LoVo (cell line): ENCODE measurements at regions not wholly inside any gene's neighbourhood (a gene's known extent, or its start where the extent isn't known, plus 50 kb on each side); places are given as distances from the start of the nearest gene placed in this dataset.
"Not testable (repeated sequence)": the region's sequence is repeated elsewhere in the genome, so short reads cannot be mapped to it uniquely, and the experiment has no call there.

Experiments
- DNase-seq: peaks from one replicate; pipeline ENCODE4 v3.0.0-alpha.2; 2016; ENCODE audit warnings: low spot score

DNA sequence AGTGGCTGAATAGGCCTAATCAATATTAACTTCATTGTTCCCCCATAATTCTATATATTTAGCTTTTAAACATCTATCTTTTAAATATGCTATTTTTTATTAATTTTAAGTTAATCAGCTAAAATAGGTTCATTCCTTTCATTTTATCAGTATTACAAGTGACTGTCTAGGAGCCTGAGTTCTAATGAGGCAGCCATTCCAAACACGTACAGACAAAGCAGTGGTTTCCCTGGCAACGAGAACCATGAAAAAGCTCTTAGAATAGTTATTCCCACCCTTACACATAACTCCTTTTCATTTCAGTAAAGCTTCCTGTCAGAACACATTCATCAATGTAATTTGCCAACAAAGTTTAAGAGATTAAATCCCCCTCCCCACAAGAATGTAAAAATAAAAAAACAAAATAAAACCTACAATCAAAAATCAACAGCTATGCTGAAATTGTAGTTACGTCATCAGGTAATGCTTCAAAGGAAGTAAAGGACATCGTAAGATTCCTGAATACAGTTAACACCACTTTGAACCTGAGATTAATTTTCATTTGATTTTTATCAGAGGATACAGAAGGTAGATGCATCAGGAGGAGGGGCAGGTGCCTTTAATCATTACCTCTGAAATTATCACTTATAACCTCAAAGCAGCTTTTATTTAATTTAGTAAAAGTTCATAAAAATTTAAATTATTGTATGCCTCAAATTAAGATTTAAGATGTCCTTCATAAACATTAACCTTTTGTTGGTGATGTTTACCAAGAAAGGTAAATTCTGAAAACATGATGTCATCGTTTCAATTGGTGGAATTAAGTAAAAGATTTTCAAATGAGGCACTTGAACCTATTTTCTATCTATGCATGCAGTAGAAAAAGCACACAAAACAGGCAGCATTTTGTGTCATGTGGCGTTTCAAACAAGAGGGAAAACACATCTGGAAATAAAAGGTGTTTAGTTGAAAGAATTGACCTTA, 967.2 kb upstream of the FOXG1 start:
- DNase-seq: not testable (repeated sequence)

DNA sequence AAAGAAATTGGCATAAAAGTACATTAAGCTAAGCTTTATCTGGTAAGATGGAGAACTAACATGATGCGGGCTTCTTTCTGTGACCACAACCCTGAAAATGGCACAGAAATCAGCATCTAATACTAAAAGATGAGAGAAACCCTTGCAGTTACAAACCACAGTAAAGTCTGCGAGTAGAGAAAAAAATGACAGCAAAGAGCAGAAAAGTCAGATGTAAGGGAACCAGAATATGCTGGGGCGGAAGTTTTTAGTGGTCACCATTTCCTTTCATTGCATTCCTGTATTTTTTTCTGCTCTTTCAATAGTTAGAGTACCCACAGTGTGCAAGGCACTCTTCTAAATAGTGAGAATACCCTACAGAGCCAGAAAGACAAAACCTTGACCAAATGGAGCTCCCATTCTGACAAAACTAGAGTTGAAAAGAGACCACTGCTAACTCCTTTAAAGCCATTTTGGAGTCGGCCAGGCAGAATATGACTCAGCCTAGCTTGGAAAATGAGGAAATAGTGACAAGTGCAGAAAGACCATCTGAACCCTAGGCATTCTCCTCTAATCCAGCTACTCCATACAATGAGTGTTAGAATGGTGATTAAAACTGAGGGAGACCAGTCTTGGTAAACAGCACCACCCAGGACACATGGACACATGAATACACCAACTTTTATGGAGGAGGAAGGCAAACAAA, 948.7 kb upstream of the FOXG1 start:
- DNase-seq: not testable (repeated sequence)

DNA sequence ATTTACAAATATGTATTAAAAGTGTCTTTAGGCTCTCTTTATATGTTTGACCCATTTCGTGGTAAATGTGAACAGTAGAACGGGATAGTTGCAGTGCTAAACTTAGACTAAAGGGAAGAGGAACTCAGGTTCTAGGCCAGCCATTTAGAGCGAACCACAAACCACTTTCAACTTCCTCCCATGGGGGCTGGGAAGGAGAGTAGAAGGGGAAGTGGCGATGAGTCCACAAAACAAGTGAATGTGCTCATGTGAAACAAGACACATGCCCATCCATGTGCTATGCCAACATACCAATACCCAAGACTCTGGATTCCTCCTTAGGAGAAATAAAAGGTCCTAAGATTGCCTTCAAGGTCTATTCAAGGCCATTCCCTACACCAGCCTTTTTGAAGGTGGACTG, 940.4 kb upstream of the FOXG1 start:
- DNase-seq: not testable (repeated sequence)

DNA sequence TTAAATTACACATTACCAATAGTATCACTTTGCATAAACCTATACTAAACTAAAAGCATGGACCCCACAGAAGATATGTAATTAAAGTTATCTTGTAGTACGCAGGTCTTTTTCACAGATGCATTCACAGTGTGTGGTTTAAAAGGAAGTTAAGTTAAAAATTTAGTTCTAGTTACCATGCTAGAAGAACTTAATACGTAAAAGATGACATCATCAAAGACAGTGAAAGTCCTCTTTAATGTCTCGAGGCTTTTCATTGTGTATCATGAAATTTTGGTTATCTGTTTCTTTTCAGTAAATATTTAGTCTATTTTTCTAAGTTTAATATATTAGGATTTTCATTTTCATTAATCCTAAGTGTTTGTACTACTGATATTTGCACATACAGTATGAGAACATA, 934.6 kb upstream of the FOXG1 start:
- not testable (repeated sequence) for DNase-seq

DNA sequence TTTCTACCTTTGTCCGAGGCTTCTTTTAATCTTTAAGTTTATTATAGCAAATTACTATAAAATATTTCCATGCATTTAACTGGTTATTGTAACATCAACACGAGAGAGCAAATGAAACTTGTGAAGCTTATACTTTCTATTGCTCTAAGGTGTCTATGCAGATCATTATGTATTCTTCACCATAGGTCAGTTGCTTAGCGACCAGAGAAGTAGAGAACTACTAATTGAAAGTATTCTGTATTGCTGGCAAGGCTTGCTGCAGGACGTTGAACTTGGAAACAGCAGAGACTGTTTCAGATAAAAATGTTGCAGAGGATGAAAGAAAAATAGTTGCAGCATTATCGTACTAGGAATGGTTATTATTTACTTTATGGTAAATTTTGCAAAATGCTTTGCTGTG, 933.6 kb upstream of the FOXG1 start:
- not testable (repeated sequence) for DNase-seq

DNA sequence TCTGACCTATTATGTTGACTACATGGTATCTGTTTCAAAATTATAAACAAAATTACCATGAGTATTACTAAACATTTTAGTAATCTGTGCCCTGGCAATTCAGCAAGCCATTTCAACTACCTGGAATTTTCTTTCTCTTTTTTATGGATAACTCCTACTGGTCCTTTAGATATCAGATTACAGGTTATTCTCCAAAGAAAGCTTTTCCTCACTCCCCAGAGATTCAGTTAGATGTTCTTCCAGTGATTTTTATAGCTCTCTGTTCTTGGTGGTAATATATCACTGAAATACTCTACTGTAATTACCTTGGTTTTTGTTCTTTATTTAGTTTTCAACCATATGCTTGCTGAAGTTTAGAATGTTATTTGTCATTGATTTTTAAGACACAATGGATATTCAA, 930.2 kb upstream of the FOXG1 start:
- DNase-seq: no peak

DNA sequence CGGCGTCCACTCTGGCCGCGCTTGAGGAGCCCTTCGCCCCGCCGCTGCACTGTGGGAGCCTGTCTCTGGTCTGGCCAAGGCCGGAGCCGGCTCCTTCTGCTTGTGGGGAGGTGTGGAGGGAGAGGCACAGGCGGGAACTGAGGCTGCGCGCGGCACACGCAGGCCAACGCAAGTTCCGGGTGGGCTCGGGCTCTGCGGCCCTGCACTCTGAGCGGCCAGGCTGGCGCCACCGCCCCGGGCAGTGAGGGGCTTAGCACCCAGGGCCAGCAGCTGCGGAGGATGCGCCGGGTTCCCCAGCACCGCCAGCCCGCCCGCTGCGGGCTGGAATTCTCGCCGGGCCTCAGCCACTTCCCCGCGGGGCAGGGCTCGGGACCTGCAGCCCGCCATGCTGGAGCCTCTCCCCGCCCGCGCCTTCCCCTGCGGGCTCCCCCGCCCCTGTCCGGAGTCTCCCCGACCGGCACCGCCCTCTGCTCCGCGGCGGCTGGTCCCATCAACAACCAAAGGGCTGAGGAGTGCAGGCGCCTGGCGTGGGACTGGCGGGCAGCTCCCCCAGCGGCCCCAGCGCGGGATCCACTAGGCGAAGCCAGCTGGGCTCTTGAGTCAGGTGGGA, 921.2 kb upstream of the FOXG1 start:
- no peak for DNase-seq

DNA sequence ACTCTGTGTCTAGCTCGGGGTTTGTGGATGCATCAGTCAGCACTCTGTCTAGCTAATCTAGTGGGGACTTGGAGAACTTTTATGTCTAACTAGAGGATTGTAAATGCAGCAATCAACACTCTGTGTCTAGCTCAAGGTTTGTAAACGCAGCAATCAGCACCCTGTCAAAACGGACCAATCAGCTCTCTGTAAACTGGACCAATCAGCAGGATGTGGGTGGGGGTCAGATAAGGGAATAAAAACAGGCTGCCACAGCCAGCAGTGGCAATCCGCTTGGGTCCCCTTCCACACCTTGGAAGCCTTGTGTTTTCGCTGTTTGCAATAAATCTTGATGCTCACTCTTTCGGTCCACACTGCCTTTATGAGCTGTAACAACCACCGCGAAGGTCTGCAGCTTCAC, 920.7 kb upstream of the FOXG1 start:
- no peak for DNase-seq

DNA sequence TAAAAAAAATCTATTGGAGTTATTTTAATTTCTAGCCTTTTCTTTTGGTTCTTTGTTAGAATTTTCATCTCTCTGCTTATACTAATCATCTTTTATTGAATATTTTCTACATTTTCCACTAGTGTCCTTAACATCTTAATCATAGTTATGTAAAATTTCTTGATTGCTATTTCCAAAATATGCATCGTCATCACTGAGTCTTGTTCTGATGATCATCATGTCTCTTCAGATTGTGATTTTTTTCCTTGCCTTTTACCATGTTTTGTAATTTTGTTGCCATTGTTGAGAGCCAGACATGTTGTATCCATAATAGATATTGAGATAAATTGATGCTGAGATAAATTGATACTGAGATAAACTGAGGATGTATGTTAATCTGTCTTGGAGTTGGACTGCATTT, 919.1 kb upstream of the FOXG1 start:
- DNase-seq: not testable (repeated sequence)

DNA sequence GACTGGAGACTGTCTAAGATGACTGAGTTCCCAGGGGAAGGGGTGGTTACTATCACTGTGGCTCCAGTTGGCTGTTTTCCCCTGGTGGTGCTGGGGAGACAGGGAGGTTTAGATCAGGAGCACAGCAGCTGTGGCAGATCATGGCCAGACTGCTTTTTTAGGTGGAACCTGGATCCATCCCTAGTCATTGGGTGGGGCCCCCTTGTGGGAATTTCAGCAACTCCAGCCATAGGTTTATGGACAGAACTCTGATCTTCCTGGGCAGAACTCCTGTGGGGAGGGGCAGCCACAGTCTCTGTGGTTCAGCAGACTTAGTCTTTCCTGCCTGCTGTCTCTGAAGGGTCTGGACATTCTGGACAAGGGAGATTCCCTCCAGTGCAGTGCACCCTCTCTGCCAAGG, 917.4 kb upstream of the FOXG1 start:
- DNase-seq: not testable (repeated sequence)

DNA sequence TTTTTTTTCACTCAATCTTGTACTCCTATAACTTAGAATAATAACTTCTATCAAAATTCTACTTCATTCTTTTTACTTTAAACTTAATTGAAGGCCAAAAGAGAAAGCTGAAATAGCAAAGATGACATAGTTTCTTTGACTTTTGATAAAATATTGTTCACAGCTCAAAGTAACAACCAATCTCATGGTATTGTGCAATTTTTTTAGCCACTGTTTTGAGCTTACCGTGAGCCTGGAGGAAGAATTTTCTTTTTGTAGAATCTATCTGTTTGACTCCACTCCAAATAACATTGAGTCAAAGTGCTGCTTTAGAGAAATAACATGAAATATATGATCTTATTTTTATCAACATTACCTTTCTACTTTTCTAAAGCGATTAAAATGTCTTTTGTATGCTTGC, 903.9 kb upstream of the FOXG1 start:
- no peak for DNase-seq

DNA sequence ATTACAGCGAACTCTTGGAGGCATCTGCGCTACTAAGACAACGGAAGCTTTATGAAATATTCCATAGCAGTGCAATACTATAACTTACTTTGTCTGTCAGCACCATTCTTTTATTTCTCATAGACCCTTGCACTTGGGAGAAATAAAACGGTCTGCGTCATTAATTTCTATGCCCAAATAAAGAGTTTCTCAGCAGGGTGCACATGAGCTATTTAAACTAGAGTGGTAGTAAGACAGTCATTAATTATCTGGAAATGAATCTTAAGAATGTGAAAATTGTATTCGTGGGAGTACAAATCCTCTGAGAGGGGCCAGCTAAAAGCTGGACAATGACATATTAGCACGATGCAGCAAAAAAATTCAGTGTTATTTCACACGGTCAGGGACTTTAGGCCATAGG, 903.4 kb upstream of the FOXG1 start:
- no peak for DNase-seq

DNA sequence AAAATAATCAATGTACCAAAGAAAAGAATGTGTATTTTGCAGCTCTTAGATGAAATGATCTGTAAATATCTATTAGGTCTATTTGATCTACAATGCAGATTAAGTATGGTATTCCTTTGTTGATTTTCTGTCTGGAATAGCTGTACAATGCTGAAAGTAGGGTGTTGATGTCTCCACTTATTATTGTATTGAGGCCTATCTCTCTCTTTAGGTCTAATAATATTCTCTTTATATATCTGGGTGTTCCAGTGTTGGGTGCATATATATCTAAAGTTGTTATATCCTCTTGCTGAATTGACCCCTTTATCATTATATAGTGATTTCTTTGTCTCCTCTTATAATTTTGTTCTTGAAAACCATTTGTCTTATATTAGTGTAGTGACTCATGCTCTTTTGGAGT, 885.5 kb upstream of the FOXG1 start:
- no peak for DNase-seq

DNA sequence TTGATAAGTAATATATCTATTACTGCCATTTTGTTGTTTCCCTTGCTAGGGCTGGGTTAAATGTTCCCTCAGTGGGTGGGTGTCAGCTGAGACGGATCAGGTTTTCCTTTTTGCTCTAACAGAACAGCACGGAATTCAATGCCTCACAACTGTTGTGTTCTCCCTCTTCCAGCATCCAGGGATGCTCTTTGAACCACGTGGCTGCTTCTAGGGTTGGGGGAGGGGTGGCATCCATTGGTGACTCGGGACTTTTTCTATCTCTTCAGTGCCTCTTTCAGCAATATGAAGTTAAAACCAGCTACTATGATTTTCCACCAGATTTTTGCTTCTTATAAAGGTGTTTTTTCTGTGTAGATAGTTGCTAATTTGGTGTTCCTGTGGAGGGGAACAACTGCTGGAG, 884.9 kb upstream of the FOXG1 start:
- DNase-seq: no peak

DNA sequence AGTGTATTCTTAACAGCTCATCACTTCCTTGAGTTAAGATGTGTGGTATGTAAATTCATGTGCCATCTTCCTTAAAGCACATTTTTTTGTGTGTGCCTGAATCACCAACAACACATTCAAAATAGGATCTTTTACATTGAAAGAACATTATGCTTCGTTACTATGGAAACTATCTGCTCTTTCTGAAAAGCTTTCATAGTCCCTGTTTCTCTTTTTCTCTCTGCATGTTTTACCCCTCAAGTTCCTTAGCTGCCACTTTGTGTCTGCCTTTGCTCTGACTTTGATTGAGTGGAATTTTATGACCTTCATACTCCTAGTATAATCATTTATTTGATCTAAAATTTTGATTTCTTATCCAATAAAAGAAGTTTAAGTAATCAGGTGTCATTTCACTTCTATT, 880.3 kb upstream of the FOXG1 start:
- no peak for DNase-seq

DNA sequence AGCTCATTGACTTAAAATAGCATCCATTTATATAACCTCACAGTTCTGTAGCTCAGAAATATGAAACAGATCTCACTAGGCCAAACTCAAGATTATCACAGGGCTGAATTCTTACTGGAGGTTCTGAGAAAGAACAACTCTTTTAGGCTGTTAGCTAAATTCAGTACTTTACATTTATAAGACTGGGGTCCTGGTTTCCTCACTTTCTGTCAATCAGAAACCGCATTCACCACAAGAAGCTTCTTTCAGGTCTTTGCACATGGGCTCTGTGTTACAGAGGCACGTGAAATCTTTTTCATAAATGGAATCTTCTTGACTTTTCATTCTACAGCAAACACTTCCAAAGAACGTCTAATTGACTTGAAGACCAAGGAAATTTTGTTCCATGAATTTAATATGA, 876.3 kb upstream of the FOXG1 start:
- no peak for DNase-seq

DNA sequence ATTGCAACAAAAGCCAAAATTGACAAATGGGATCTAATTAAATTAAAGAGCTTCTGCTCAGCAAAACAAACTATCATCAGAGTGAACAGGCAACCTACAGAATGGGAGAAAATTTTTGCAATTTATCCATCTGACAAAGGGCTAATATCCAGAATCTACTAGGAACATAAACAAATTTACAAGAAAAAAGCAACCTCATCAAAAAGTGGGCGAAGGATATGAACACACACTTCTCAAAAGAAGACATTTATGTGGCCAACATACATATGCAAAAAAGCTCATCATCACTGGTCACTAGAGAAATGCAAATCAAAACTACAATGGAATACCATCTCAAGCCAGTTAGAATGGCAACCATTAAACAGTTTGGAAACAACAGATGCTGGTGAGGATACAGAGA, 858.1 kb upstream of the FOXG1 start:
- not testable (repeated sequence) for DNase-seq

DNA sequence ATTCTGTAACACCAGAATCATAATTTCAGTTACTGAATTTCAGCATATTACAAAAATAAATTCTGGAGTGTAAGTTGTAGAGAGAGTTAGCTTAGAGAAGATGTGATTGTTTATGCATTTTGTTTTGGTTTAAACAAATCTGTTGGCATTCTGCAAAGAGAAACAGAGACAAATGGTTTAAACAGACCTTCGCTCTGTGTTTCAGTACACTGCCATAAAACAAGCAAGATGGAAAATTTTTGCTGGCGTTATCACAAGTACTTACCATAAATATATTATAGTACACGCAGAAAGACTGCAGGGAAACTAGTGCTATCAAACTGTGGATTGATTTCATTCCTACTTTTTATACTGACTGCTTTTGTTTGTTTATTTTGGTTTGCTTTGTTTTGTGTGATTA, 850.3 kb upstream of the FOXG1 start:
- no peak for DNase-seq

DNA sequence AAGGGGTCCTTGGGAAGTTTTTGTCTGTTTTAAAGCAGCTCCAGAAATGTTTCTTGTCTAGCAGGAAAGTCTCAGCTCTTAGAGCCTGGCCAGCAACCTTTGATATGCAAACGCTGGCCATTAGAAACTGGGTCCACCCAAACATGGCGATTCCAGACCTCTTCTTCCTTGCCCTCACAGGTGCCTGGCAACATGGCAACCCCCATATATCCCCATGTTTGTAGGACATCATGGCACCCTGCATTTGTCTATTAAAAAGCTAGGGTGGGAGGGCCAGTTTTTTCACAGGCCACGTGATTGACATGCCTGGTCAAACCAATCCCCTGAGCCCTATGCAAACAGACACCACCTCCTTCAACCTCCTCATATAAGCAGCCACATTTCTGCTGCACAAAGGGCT, 848.7 kb upstream of the FOXG1 start:
- DNase-seq: no peak

DNA sequence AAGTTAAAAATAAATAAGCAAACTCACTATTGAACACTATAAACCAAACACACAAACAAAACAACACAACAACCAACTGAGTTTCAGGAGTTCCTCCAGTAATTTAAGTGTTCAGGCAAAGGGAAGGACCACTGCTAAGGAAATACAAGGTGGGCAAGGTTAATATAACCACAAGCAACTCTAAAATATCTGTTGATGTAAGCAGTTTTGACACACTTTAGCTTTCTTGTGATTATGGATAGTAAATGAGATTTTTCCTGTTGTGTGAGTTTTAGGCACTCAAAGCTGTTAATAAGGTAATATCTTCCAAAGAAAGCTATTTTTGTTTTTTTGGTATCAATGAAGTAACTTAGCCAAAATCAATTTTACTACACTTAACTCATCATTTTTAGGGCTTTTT, 839.1 kb upstream of the FOXG1 start:
- no peak for DNase-seq

DNA sequence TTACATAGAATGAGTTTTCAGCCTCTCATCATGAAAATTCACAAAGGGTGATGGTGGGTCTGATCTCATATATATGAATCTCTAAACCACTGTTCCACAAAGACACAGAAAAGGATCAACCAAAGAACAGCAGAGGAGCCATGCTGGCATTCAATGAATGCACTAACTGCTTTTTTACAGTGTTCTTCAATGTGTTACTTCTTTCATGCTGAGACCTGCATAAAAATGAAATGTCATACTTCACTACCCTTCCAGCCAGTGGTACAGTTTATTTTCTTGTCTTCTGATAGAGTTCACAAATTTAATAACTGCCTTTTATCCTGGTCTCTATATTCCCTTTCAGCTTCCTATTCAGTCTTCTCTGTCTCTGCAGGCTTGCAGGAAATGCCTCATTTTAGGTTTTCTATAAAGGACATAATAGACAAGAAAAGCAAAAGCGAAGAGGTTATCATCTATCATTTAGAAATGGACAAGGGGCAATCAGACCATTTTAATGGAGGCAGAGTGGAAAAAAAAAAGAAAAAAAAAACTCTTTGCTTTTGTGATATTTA, 836.7 kb upstream of the FOXG1 start:
- DNase-seq: no peak

DNA sequence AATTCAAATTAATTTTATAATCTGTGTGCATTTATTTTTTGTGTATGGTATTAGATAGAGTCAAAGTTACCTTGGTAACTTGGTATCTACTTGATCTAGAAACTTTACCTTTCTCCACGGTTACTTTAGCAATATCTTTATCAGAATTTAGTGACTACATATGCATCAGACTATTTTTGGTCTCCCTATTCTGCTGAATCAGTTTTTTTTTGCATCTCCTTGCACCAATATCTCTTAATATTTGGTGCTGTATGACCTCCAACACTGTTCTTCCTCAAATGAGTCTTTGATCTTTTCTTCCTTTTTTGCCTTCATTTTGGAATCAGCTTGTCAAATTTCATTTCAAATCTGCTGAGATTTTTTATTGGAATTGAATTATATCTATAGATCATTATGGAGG, 828.2 kb upstream of the FOXG1 start:
- no peak for DNase-seq

DNA sequence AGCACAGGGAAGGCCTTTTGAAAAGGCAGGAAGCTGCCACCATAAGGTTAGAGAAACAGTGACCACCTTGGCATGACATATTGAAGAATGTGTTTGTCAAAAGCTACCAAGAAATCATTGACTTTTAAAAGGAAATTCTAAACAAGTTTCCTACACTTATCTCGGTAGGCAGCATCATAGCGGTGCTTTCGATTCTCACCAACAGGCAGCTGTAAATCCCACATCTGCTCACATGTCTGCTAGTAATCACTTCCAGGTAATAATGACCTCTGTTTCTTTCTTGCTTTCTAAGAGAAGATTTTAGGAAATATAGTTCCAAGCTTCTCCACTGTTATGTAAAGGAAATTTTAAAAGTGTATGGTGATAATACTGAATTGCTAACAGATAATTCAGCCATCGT, 821.1 kb upstream of the FOXG1 start:
- no peak for DNase-seq
